HEK293 (cell line): ENCODE measurements at regions not wholly inside any gene's neighbourhood (a gene's known extent, or its start where the extent isn't known, plus 50 kb on each side); places are given as distances from the start of the nearest gene placed in this dataset.

Source experiments
- CTCF ChIP-seq: fragments of 450-650 bp; formaldehyde crosslinking; IDR thresholded peaks from 2 replicates; pipeline ENCODE4 v1.5.1; 2016; ENCODE audit warnings: missing biosample characterization, missing genetic modification characterization
- KLF1 ChIP-seq: fragments of 450-650 bp; formaldehyde crosslinking; IDR thresholded peaks from 2 replicates; pipeline ENCODE4 v1.5.1; 2016; ENCODE audit warnings: missing biosample characterization, missing genetic modification characterization
- MZF1 ChIP-seq: fragments of 450-650 bp; formaldehyde crosslinking; IDR thresholded peaks from 2 replicates; pipeline ENCODE4 v1.5.1; 2017; ENCODE audit warnings: missing biosample characterization, missing genetic modification characterization, borderline replicate concordance
- SP2 ChIP-seq: fragments of 450-650 bp; formaldehyde crosslinking; IDR thresholded peaks from 2 replicates; pipeline ENCODE4 v1.5.1; 2016; ENCODE audit warnings: missing biosample characterization, missing genetic modification characterization
- ZBTB7A ChIP-seq: fragments of 450-650 bp; formaldehyde crosslinking; IDR thresholded peaks from 2 replicates; pipeline ENCODE4 v1.5.1; 2016; ENCODE audit warnings: low read depth, missing biosample characterization, missing genetic modification characterization
- ZNF121 ChIP-seq: fragments of 450-650 bp; formaldehyde crosslinking; IDR thresholded peaks from 2 replicates; pipeline ENCODE4 v1.5.1; 2016; ENCODE audit warnings: missing biosample characterization, missing genetic modification characterization
- ZNF211 ChIP-seq: fragments of 450-650 bp; formaldehyde crosslinking; IDR thresholded peaks from 2 replicates; pipeline ENCODE4 v1.5.1; 2016; ENCODE audit warnings: low read depth, missing biosample characterization, missing genetic modification characterization
- ZNF239 ChIP-seq: fragments of 450-650 bp; formaldehyde crosslinking; IDR thresholded peaks from 2 replicates; pipeline ENCODE4 v1.5.1; 2016; ENCODE audit warnings: missing biosample characterization, missing genetic modification characterization
- ZNF362 ChIP-seq: fragments of 450-650 bp; formaldehyde crosslinking; IDR thresholded peaks from 2 replicates; pipeline ENCODE4 v1.5.1; 2016; ENCODE audit warnings: missing biosample characterization, missing genetic modification characterization
- ZNF416 ChIP-seq: fragments of 450-650 bp; formaldehyde crosslinking; IDR thresholded peaks from 2 replicates; pipeline ENCODE4 v1.5.1; 2016; ENCODE audit warnings: missing biosample characterization, missing genetic modification characterization
- ZNF645 ChIP-seq: fragments of 450-650 bp; formaldehyde crosslinking; IDR thresholded peaks from 2 replicates; pipeline ENCODE4; 2016; ENCODE audit warnings: missing biosample characterization, missing genetic modification characterization
- ZSCAN30 ChIP-seq: fragments of 450-650 bp; IDR thresholded peaks from 2 replicates; pipeline ENCODE4 v1.5.1; 2018; ENCODE audit warnings: missing biosample characterization, mild to moderate bottlenecking, missing genetic modification characterization, moderate library complexity

GRCh38 chr12:74418573-74418972 lies 119.1 kb upstream of the ATXN7L3B start:
- no peak for TF ChIP-seq CTCF (tag by site-specific recombination)
- no peak for TF ChIP-seq ZNF416 (tag by site-specific recombination)
- TF ChIP-seq ZNF362 (tag by site-specific recombination), result no peak
- TF ChIP-seq ZSCAN30 (tag by site-specific recombination), result no peak
- TF ChIP-seq ZNF121 (tag by site-specific recombination), result no peak
- no peak for TF ChIP-seq SP2 (tag by site-specific recombination)
- TF ChIP-seq KLF1 (tag by site-specific recombination), result no peak
- TF ChIP-seq ZNF645, result no peak
- TF ChIP-seq MZF1 (tag by site-specific recombination), result no peak
- no peak for TF ChIP-seq ZNF239 (tag by site-specific recombination)
- TF ChIP-seq ZBTB7A, result no peak
- TF ChIP-seq ZNF211 (tag by site-specific recombination), result no peak
